GM23248 (cell line): ENCODE measurements at regions not wholly inside any gene's neighbourhood (a gene's known extent, or its start where the extent isn't known, plus 50 kb on each side); places are given as distances from the start of the nearest gene placed in this dataset.

Source experiments
- DNase-seq: peaks from one replicate; pipeline ENCODE4 v3.0.0-alpha.2; 2015
- H2AFZ ChIP-seq: fragments of 200-600 bp; sonication (generic); 2 replicates; pipeline ENCODE4 v1.6.1; 2016; ENCODE audit warnings: antibody characterized with exemption
- H3F3A ChIP-seq: fragments of 200-600 bp; sonication (generic); 2 replicates; pipeline ENCODE4 v1.6.1; 2016; ENCODE audit warnings: mild to moderate bottlenecking, antibody characterized with exemption, mixed run types; ENCODE audit not compliant: insufficient read depth
- H3K27ac ChIP-seq: fragments of 200-600 bp; sonication (generic); 2 replicates; pipeline ENCODE4 v1.5.1; 2016; ENCODE audit warnings: mild to moderate bottlenecking
- H3K27me3 ChIP-seq: fragments of 200-600 bp; sonication (generic); replicated peaks from 2 replicates; pipeline ENCODE4 v1.6.1; 2016; ENCODE audit warnings: mild to moderate bottlenecking; ENCODE audit not compliant: insufficient read depth
- H3K36me3 ChIP-seq: fragments of 200-600 bp; sonication (generic); 2 replicates; pipeline ENCODE4 v1.6.1; 2016; ENCODE audit warnings: low read depth, mild to moderate bottlenecking
- H3K4me1 ChIP-seq: fragments of 200-600 bp; sonication (generic); 2 replicates; pipeline ENCODE4 v1.6.1; 2016; ENCODE audit warnings: mild to moderate bottlenecking; ENCODE audit not compliant: insufficient read depth
- H3K4me2 ChIP-seq: fragments of 200-600 bp; sonication (generic); one replicate; pipeline ENCODE4 v1.6.1; 2016; ENCODE audit warnings: mild to moderate bottlenecking; ENCODE audit not compliant: unreplicated experiment
- H3K4me3 ChIP-seq: fragments of 200-600 bp; sonication (generic); 2 replicates; pipeline ENCODE4 v1.5.1; 2016; ENCODE audit warnings: mild to moderate bottlenecking
- H3K79me2 ChIP-seq: fragments of 200-600 bp; sonication (generic); 2 replicates; pipeline ENCODE4 v1.6.1; 2016; ENCODE audit warnings: mild to moderate bottlenecking; ENCODE audit not compliant: insufficient read depth
- H3K9ac ChIP-seq: fragments of 200-600 bp; sonication (generic); 2 replicates; pipeline ENCODE4 v1.6.1; 2016; ENCODE audit warnings: mild to moderate bottlenecking
- H3K9me2 ChIP-seq: fragments of 200-600 bp; sonication (generic); 2 replicates; pipeline ENCODE4 v1.6.1; 2016; ENCODE audit warnings: mixed run types, mild to moderate bottlenecking, moderate library complexity; ENCODE audit not compliant: insufficient read depth
- H3K9me3 ChIP-seq: fragments of 200-600 bp; sonication (generic); one replicate; pipeline ENCODE4 v1.6.1; 2017; ENCODE audit warnings: low read depth
- H4K20me1 ChIP-seq: fragments of 200-600 bp; sonication (generic); 2 replicates; pipeline ENCODE4 v1.6.0; 2016; ENCODE audit not compliant: insufficient read depth
- EZH2 ChIP-seq: fragments of 200-600 bp; sonication (generic); IDR thresholded peaks from 2 replicates; pipeline ENCODE4 v1.6.1; 2018; ENCODE audit warnings: antibody characterized with exemption, mild to moderate bottlenecking; ENCODE audit not compliant: insufficient read depth, poor library complexity, severe bottlenecking
- EZH2phosphoT487 ChIP-seq: fragments of 200-600 bp; sonication (generic); IDR thresholded peaks from 2 replicates; pipeline ENCODE4 v1.6.1; 2018; ENCODE audit warnings: antibody characterized with exemption, moderate library complexity, mild to moderate bottlenecking, low read depth; ENCODE audit not compliant: insufficient read depth
- WGBS, 2 experiments: methylation state at CpG; one replicate each; pipeline ENCODE4 v1.1.6; 2015 to 2017; ENCODE audit warnings: low lambda C conversion rate in 2 of 2, low coverage in 1 of 2; ENCODE audit errors: missing lambda C conversion rate in 2 of 2; 5-methylcytosine and 5-hydroxymethylcytosine counted together
- in situ Hi-C: fragments of 300-500 bp; cut with MboI; formaldehyde crosslinking; loops from 2 replicates; pipeline ENCODE4 v1.15.0; 2020

DNA sequence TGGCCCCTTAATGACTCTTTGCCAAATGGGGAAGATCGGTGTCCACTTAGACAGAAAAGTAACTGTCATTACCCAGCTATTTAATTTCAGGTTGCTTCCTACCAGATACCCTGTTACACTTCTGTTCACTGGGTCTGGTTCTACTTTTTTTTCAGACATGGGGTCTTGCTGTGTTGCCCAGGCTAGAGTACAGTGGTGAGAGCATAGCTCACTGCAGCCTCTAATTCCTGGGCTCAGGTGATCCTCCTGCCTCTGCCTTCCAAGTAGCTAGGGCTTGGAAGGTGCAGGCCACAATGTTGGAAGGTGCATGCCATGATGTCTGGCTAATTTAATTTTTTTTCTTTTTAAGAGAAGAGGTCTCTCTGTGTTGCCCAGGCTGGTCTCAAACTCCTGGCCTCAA is 147.0 kb upstream of the ARHGAP5 start:
- no peak overlapping the region for H2AFZ ChIP-seq
- H3K27ac ChIP-seq: peak overlapping the region; percentile 45
- H3K36me3 ChIP-seq: no peaks in the 10 kb centered on the region
- no peak for TF ChIP-seq EZH2
- no peak for TF ChIP-seq EZH2phosphoT487
- H3K9ac ChIP-seq: no peak overlapping the region
- peak overlapping the region; percentile 2 for H3K4me2 ChIP-seq
- WGBS, 2 experiments: 47 to 58% methylated on average over 1 of the region's 1 CpG
- no peaks in the 10 kb centered on the region for H3K9me3 ChIP-seq
- H3K79me2 ChIP-seq: no peaks in the 10 kb centered on the region
- no peak for DNase-seq
- no peaks in the 10 kb centered on the region for H4K20me1 ChIP-seq
- peaks cover 37% of the 10 kb centered on the region for H3F3A ChIP-seq
- H3K9me2 ChIP-seq: no peaks in the 10 kb centered on the region
- in situ Hi-C loops: loop anchor here (10.0 kb wide), 1 partner anchor 325 kb away; no protein-coding TSS in a partner anchor
- no peaks in the 10 kb centered on the region for H3K27me3 ChIP-seq
- peaks cover 50% of the 10 kb centered on the region for H3K4me1 ChIP-seq
- no peak overlapping the region for H3K4me3 ChIP-seq

GRCh38 chr14:31930493-31931240 is 146.4 kb upstream of the ARHGAP5 start:
- no peaks in the 10 kb centered on the region for H3K9me3 ChIP-seq
- no peak overlapping the region for H3K4me3 ChIP-seq
- H3K79me2 ChIP-seq: no peaks in the 10 kb centered on the region
- peaks cover 37% of the 10 kb centered on the region for H3F3A ChIP-seq
- no peak overlapping the region for H3K9ac ChIP-seq
- no peak for TF ChIP-seq EZH2
- TF ChIP-seq EZH2phosphoT487: no peak
- H3K36me3 ChIP-seq: no peaks in the 10 kb centered on the region
- WGBS, 2 experiments: 76 to 84% methylated on average over 3 of the region's 3 CpGs
- H3K27me3 ChIP-seq: no peaks in the 10 kb centered on the region
- no peak overlapping the region for H3K4me2 ChIP-seq
- H2AFZ ChIP-seq: no peak overlapping the region
- in situ Hi-C loops: loop anchor here (10.0 kb wide), 1 partner anchor 324 kb away; no protein-coding TSS in a partner anchor
- DNase-seq: peak; percentile 91
- H4K20me1 ChIP-seq: no peaks in the 10 kb centered on the region
- peaks cover 52% of the 10 kb centered on the region for H3K4me1 ChIP-seq
- no peaks in the 10 kb centered on the region for H3K9me2 ChIP-seq
- H3K27ac ChIP-seq: peak overlapping the region; percentile 45

- in situ Hi-C loops: loop anchor here (10.0 kb wide), 1 partner anchor 322 kb away; no protein-coding TSS in a partner anchor
Observed at GRCh38 chr14:31932675-31933074, 144.4 kb upstream of the ARHGAP5 start.

DNA sequence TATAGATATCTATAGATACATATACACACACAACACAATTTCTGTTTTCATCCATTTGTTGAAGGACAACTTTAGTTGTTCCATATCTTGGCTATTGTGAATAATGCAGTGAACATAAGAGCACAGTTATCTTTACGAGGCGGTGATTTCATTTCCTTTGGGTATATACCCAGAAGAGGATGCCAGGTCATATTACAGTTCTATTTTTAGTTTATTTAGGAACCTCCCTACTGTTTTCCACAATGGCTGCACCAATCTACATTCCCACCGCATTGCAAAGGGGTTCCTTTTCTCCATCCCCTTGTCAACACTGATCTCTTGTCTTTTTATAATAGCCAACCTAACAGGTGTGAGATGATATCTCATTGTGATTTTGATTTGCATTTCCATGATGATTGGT is 143.4 kb upstream of the ARHGAP5 start:
- peaks cover 36% of the 10 kb centered on the region for H3F3A ChIP-seq
- no peaks in the 10 kb centered on the region for H3K9me2 ChIP-seq
- H3K27me3 ChIP-seq: no peaks in the 10 kb centered on the region
- H3K4me2 ChIP-seq: no peak overlapping the region
- H3K9ac ChIP-seq: no peak overlapping the region
- no peak overlapping the region for H2AFZ ChIP-seq
- no peak overlapping the region for H3K4me3 ChIP-seq
- H3K27ac ChIP-seq: no peak overlapping the region
- peaks cover 41% of the 10 kb centered on the region for H3K4me1 ChIP-seq
- in situ Hi-C loops: loop anchor here (10.0 kb wide), 1 partner anchor 321 kb away; no protein-coding TSS in a partner anchor
- DNase-seq: peak; percentile 49
- no peaks in the 10 kb centered on the region for H4K20me1 ChIP-seq
- H3K9me3 ChIP-seq: no peaks in the 10 kb centered on the region
- H3K36me3 ChIP-seq: no peaks in the 10 kb centered on the region
- TF ChIP-seq EZH2phosphoT487 (no peak), EZH2 (no peak)
- WGBS, 2 experiments: 68 to 77% methylated on average over 3 of the region's 3 CpGs
- no peaks in the 10 kb centered on the region for H3K79me2 ChIP-seq

More at GRCh38 chr14:31932675-31933074, 144.4 kb upstream of the ARHGAP5 start:
- no peaks in the 10 kb centered on the region for H3K36me3 ChIP-seq
- H3K4me1 ChIP-seq: peaks cover 44% of the 10 kb centered on the region
- H3K9ac ChIP-seq: no peak overlapping the region
- no peak for TF ChIP-seq EZH2phosphoT487
- no peak overlapping the region for H3K4me2 ChIP-seq
- no peaks in the 10 kb centered on the region for H3K9me2 ChIP-seq
- H4K20me1 ChIP-seq: no peaks in the 10 kb centered on the region
- no peak for DNase-seq
- no peaks in the 10 kb centered on the region for H3K79me2 ChIP-seq
- H3K27me3 ChIP-seq: no peaks in the 10 kb centered on the region
- no peak overlapping the region for H3K4me3 ChIP-seq
- no peaks in the 10 kb centered on the region for H3K9me3 ChIP-seq
- 89 to 93% methylated on average over 4 to 5 of the region's 5 CpGs for WGBS, 2 experiments
- no peak overlapping the region for H2AFZ ChIP-seq
- H3F3A ChIP-seq: peaks cover 38% of the 10 kb centered on the region
- no peak overlapping the region for H3K27ac ChIP-seq
